22Rv1 (cell line): ENCODE measurements at regions not wholly inside any gene's neighbourhood (a gene's known extent, or its start where the extent isn't known, plus 50 kb on each side); places are given as distances from the start of the nearest gene placed in this dataset.

Experiments
- ZFX ChIP-seq: fragments of 450-650 bp; IDR thresholded peaks from 2 replicates; pipeline ENCODE4 v1.6.1; 2017; ENCODE audit warnings: antibody characterized with exemption, borderline replicate concordance
- TF ChIP-seq, protein P1 (sequence below): fragments of 450-650 bp; IDR thresholded peaks from 2 replicates; pipeline ENCODE4 v1.5.1; 2017; ENCODE audit warnings: mild to moderate bottlenecking

DNA sequence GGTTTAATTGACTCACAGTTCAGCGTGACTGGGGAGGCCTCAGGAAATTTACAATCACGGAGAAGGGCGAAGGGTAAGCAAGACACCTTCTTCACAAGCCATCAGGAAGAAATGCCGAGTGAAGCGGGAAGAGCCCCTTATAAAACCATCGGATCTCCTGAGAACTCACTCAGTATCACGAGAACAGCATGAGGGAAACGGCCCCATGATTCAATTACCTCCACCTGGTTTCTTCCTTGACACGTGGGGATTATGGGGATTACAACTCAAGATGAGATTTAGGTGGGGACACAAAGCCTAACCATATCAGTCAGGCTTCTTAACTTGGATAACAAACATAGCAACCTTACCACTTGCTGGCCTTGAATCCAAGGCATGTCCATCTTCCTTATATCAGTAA lies 73.6 kb upstream of the FOXN2 start:
- TF ChIP-seq, protein P1, sequence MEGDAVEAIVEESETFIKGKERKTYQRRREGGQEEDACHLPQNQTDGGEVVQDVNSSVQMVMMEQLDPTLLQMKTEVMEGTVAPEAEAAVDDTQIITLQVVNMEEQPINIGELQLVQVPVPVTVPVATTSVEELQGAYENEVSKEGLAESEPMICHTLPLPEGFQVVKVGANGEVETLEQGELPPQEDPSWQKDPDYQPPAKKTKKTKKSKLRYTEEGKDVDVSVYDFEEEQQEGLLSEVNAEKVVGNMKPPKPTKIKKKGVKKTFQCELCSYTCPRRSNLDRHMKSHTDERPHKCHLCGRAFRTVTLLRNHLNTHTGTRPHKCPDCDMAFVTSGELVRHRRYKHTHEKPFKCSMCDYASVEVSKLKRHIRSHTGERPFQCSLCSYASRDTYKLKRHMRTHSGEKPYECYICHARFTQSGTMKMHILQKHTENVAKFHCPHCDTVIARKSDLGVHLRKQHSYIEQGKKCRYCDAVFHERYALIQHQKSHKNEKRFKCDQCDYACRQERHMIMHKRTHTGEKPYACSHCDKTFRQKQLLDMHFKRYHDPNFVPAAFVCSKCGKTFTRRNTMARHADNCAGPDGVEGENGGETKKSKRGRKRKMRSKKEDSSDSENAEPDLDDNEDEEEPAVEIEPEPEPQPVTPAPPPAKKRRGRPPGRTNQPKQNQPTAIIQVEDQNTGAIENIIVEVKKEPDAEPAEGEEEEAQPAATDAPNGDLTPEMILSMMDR: no peak
- no peak for TF ChIP-seq ZFX
